ENCODE measurements at regions not wholly inside any gene's neighbourhood (a gene's known extent, or its start where the extent isn't known, plus 50 kb on each side); places are given as distances from the start of the nearest gene placed in this dataset.

GRCh38 chr7:155166108-155166507, 96.0 kb downstream of the HTR5A start:
- ChIA-PET POLR2A (no interaction called here), CTCF (interaction anchor here (1.2 kb wide), 1 partner anchor 179 kb away, joined by 4 read pairs; no protein-coding TSS in a partner anchor)
- Mint-ChIP-seq H3K4me3 (no peak overlapping the region), H3K27me3 (peaks cover 17% of the 10 kb centered on the region), H3K4me1 (ENCODE audit: low read depth) (no peaks in the 10 kb centered on the region), H3K27ac (no peak overlapping the region), H3K36me3 (no peaks in the 10 kb centered on the region), H3K9me3 (no peaks in the 10 kb centered on the region)
- no peak for DNase-seq
- intact Hi-C loops (cut with micrococcal nuclease), result no loop called here

DNA sequence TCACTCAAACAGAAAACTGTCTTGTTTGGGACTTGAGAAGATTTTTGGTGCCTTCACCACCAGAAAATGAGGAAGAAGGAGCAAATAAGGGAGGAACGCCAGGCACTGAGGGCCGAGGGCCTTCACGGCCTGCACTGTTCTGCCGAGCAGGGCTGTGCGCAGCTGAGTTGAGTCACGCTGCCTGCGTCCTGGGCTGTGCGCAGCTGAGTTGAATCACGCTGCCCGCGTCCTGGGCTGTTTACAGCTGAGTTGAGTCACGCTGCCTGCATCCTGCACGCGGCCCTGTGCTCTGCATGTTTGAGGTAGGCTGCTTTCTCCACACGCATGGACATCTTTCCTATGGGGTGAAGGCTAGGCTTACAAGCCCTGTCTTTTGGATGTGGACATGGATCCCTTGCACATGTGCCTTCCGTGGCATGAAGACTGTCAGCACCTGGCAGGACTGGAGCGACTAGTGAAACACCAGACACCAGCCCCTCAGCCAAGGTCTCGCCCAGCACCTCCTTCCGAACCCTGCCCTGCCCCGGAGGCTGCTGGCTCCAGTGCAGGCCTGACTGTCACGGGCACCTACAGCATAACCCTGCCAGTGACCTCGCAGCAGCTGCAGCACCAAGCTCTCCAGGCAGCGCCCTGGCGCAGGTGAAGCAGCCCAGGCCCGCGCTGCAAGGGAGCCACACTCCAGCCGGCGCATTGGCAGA, 96.7 kb downstream of the HTR5A start:
- DNase-seq, result peak; percentile 26
- H3K27me3 Mint-ChIP-seq, result peaks cover 14% of the 10 kb centered on the region

GRCh38 chr7:155167706-155168365, 97.7 kb downstream of the HTR5A start:
- Mint-ChIP-seq H3K27ac (no peak overlapping the region), H3K4me1 (ENCODE audit: low read depth) (no peaks in the 10 kb centered on the region), H3K4me3 (no peak overlapping the region), H3K27me3 (peaks cover 16% of the 10 kb centered on the region), H3K36me3 (no peaks in the 10 kb centered on the region), H3K9me3 (no peaks in the 10 kb centered on the region)
- DNase-seq, result no peak
- intact Hi-C loops (cut with micrococcal nuclease), result no loop called here
- POLR2A ChIA-PET, result no interaction called here
- CTCF ChIA-PET, result no interaction called here

More for the DNA sequence above, 96.7 kb downstream of the HTR5A start:
- intact Hi-C loops (cut with micrococcal nuclease), result no loop called here
- Mint-ChIP-seq H3K9me3 (no peaks in the 10 kb centered on the region), H3K36me3 (no peaks in the 10 kb centered on the region), H3K27ac (no peak overlapping the region), H3K4me1 (ENCODE audit: low read depth) (no peaks in the 10 kb centered on the region), H3K4me3 (no peak overlapping the region)
- ChIA-PET CTCF (interaction anchor here (1.2 kb wide), 1 partner anchor 178 kb away, joined by 4 read pairs; no protein-coding TSS in a partner anchor), POLR2A (no interaction called here)

- CTCF ChIA-PET, result no interaction called here
- no peaks in the 10 kb centered on the region for H3K4me1 Mint-ChIP-seq (ENCODE audit: low read depth)
- no peak overlapping the region for H3K27ac Mint-ChIP-seq
- no peaks in the 10 kb centered on the region for H3K9me3 Mint-ChIP-seq
- no peak overlapping the region for H3K4me3 Mint-ChIP-seq
- DNase-seq, result no peak
- H3K36me3 Mint-ChIP-seq, result no peaks in the 10 kb centered on the region
- H3K27me3 Mint-ChIP-seq, result peaks cover 17% of the 10 kb centered on the region
- intact Hi-C loops (cut with micrococcal nuclease), result no loop called here
- POLR2A ChIA-PET, result no interaction called here
Measured at GRCh38 chr7:155168597-155169480, 98.7 kb downstream of the HTR5A start.

DNA sequence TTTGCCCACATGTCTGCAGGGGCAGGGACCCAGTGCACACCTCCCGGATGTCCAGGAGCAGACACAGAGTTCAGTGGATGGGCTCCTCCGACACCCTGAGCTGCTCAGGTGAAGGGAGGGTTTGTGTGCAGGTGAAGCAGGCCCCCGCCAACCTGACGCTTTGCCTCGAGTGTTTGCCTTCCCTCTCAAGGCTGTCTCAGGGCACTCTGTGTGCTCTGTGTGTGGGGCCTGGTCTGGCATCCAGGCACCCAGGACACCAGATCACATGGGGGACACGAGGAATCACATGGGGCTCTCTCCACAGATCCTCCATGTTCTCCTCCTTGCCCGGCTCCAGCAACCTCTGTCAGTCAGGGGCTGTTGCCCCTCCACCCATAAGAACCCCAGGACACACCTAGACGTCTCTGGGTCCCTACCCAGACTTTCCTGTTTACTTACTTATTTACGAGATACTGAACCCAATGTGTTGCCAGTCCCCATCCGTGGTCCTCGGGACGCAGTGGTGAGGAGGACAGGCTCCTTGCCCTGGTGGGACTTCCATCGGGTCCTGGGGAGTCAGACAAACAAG, 99.5 kb downstream of the HTR5A start:
- H3K4me3 Mint-ChIP-seq, result no peak overlapping the region
- no peak overlapping the region for H3K27ac Mint-ChIP-seq
- CTCF ChIA-PET, result no interaction called here
- no peaks in the 10 kb centered on the region for H3K36me3 Mint-ChIP-seq
- POLR2A ChIA-PET, result no interaction called here
- H3K9me3 Mint-ChIP-seq, result no peaks in the 10 kb centered on the region
- peaks cover 14% of the 10 kb centered on the region for H3K27me3 Mint-ChIP-seq
- intact Hi-C loops (cut with micrococcal nuclease), result no loop called here
- no peak for DNase-seq
- no peaks in the 10 kb centered on the region for H3K4me1 Mint-ChIP-seq (ENCODE audit: low read depth)

DNA sequence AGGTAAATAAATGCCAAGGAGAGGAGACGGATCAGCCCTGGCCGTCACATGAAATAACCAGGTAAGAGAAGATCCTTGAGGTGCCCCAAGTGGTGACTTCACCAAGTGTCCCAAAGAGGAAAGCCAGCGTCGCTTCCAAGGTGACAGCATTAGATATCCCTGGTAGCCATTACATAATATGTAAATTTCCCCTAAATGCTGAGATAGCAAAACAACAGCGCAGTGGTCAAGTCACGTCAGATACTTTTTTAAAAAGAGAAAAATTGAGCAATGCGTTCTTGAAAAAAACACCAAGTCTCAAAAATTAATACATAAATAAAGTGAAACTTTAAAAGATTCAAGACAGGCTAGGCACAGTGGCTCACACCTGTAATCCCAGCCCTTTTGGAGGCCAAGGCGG, 100.2 kb downstream of the HTR5A start:
- no peaks in the 10 kb centered on the region for H3K4me1 Mint-ChIP-seq (ENCODE audit: low read depth)
- CTCF ChIA-PET, result no interaction called here

GRCh38 chr7:155172141-155172540, 102.0 kb downstream of the HTR5A start:
- intact Hi-C loops (cut with micrococcal nuclease), result no loop called here
- Mint-ChIP-seq H3K4me1 (ENCODE audit: low read depth) (no peaks in the 10 kb centered on the region), H3K4me3 (no peak overlapping the region), H3K9me3 (peaks cover 4% of the 10 kb centered on the region), H3K36me3 (no peaks in the 10 kb centered on the region), H3K27ac (no peak overlapping the region), H3K27me3 (peaks cover 17% of the 10 kb centered on the region)
- POLR2A ChIA-PET, result no interaction called here
- CTCF ChIA-PET, result no interaction called here
- DNase-seq, result no peak

More for the DNA sequence above, 100.2 kb downstream of the HTR5A start:
- H3K4me3 Mint-ChIP-seq, result no peak overlapping the region
- H3K36me3 Mint-ChIP-seq, result no peaks in the 10 kb centered on the region
- H3K27me3 Mint-ChIP-seq, result peaks cover 17% of the 10 kb centered on the region
- no peaks in the 10 kb centered on the region for H3K9me3 Mint-ChIP-seq
- no peak for DNase-seq
- POLR2A ChIA-PET, result no interaction called here
- intact Hi-C loops (cut with micrococcal nuclease), result no loop called here
- no peak overlapping the region for H3K27ac Mint-ChIP-seq

DNA sequence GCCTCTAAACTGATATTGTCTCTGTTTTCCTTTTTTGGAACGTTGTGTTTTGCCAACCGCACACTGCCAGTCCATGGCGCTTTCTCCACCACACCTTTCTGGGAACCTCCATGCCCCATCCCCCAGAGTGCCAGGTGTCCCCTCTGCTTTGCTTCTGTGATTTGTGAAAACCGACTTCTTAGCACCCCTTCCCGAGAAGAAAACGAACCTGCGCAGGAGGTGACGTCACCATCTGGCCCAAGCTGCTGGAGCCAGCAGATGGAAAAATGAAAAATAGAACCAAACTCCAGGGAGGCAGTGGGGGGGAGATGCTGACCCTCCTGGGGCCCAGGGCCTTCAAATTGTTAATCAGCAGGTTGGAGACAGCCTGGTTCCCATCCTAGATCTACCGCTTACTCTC, 103.8 kb downstream of the HTR5A start:
- intact Hi-C loops (cut with micrococcal nuclease), result no loop called here
- Mint-ChIP-seq H3K27ac (no peak overlapping the region), H3K4me3 (no peak overlapping the region), H3K9me3 (peaks cover 4% of the 10 kb centered on the region), H3K36me3 (no peaks in the 10 kb centered on the region), H3K27me3 (peaks cover 17% of the 10 kb centered on the region), H3K4me1 (ENCODE audit: low read depth) (no peaks in the 10 kb centered on the region)
- ChIA-PET CTCF (interaction anchor here (1.0 kb wide), 1 partner anchor 259 kb away, joined by 3 read pairs; no protein-coding TSS in a partner anchor), POLR2A (no interaction called here)
- no peak for DNase-seq

- POLR2A ChIA-PET, result no interaction called here
- DNase-seq, result no peak
- CTCF ChIA-PET, result no interaction called here
- Mint-ChIP-seq H3K27me3 (peaks cover 13% of the 10 kb centered on the region), H3K4me1 (ENCODE audit: low read depth) (no peaks in the 10 kb centered on the region), H3K27ac (no peak overlapping the region), H3K36me3 (no peaks in the 10 kb centered on the region), H3K9me3 (peaks cover 4% of the 10 kb centered on the region), H3K4me3 (no peak overlapping the region)
- intact Hi-C loops (cut with micrococcal nuclease), result no loop called here
Measured at GRCh38 chr7:155178096-155178495, 108.0 kb downstream of the HTR5A start.

- Mint-ChIP-seq H3K4me1 (ENCODE audit: low read depth) (no peaks in the 10 kb centered on the region), H3K9me3 (peaks cover 26% of the 10 kb centered on the region), H3K36me3 (peaks cover 13% of the 10 kb centered on the region), H3K27ac (no peak overlapping the region), H3K4me3 (no peak overlapping the region), H3K27me3 (peaks cover 15% of the 10 kb centered on the region)
- POLR2A ChIA-PET, result no interaction called here
- CTCF ChIA-PET, result interaction anchor here (1.9 kb wide), 1 partner anchor 163 kb away, joined by 5 read pairs; no protein-coding TSS in a partner anchor
- intact Hi-C loops (cut with micrococcal nuclease), result no loop called here
- no peak for DNase-seq
Measured at GRCh38 chr7:155181768-155182167, 111.6 kb downstream of the HTR5A start.

DNA sequence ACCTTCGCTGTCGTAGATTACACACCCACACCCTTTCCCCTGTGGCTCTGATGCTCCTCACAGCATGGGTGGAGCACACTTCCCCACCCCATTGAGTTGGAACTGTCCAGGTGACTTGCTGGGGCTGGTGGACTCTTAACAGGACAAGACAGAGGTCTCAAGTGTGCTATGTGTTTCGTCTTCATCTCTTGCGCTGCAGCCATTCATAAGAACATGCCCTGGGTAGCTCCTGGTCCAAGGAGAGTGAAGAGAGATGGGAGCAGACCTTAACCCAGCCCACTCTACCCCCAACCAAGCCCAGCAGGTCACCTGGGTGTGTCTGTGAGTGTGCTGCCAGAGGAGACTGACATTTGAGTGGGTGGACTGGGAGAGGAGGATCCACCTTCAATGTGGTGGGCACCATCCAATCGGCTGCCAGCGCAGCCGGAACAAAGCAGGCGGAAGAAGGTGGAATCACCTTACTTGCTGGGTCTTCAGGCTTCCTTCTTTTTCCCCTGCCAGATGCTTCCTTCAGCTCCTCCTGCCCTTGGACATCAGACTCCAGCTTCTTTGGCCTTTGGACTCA, 112.4 kb downstream of the HTR5A start:
- intact Hi-C loops (cut with micrococcal nuclease), result no loop called here
- Mint-ChIP-seq H3K27me3 (peaks cover 15% of the 10 kb centered on the region), H3K27ac (no peak overlapping the region), H3K4me1 (ENCODE audit: low read depth) (no peaks in the 10 kb centered on the region), H3K9me3 (peaks cover 33% of the 10 kb centered on the region), H3K4me3 (no peak overlapping the region), H3K36me3 (peaks cover 13% of the 10 kb centered on the region)
- DNase-seq, result no peak
- POLR2A ChIA-PET, result no interaction called here
- CTCF ChIA-PET, result interaction anchor here (1.9 kb wide), 1 partner anchor 162 kb away, joined by 5 read pairs; no protein-coding TSS in a partner anchor

DNA sequence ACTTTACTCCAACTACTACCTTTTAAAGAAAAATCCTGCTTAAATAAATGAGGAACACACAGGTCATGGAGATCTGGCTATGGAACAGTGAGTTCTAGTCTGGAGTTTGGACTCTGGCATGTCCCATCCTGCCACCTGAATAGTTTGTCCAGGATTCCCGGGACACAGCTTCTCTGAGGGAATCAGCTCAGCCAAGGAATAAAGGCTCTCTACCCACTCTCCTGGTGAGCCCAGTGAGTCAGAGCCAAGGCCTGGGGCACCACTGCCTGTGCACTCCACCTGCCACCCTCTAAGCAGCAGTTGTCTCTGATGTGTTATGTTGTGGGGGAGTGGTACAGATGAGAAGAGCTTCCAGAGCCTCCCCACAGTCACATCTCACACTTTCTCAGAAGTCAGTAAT, 113.5 kb downstream of the HTR5A start:
- DNase-seq, result no peak
- H3K27ac Mint-ChIP-seq, result no peak overlapping the region
- intact Hi-C loops (cut with micrococcal nuclease), result no loop called here

More for the DNA sequence above, 113.5 kb downstream of the HTR5A start:
- Mint-ChIP-seq H3K27me3 (peaks cover 15% of the 10 kb centered on the region), H3K4me3 (no peak overlapping the region), H3K36me3 (peaks cover 13% of the 10 kb centered on the region), H3K4me1 (ENCODE audit: low read depth) (peaks cover 4% of the 10 kb centered on the region), H3K9me3 (peaks cover 33% of the 10 kb centered on the region)
- CTCF ChIA-PET, result interaction anchor here (1.9 kb wide), 1 partner anchor 161 kb away, joined by 5 read pairs; no protein-coding TSS in a partner anchor
- POLR2A ChIA-PET, result no interaction called here
